Gastroesophageal sphincter (tissue), 3 donors: ENCODE measurements at regions not wholly inside any gene's neighbourhood (a gene's known extent, or its start where the extent isn't known, plus 50 kb on each side); places are given as distances from the start of the nearest gene placed in this dataset.

Source experiments
- EP300 ChIP-seq: sonication (generic); formaldehyde crosslinking; IDR thresholded peaks from one replicate; pipeline ENCODE4 v1.6.1; 2017; ENCODE audit warnings: antibody characterized with exemption, mild to moderate bottlenecking
- POLR2A ChIP-seq, 2 donors: fragments of 450-650 bp; IDR thresholded peaks; one replicate each; pipeline ENCODE4 v1.6.1; 2017; ENCODE audit warnings: antibody characterized with exemption in 2 of 2, mild to moderate bottlenecking in 2 of 2, moderate library complexity in 1 of 2
- TF ChIP-seq, protein P1 (sequence below), 4 experiments: fragments of 200-600 bp in 2 of 4; fragments of 450-650 bp in 2 of 4; sonication (generic) in 1 of 4; IDR thresholded peaks; one replicate each; pipeline ENCODE4 v1.5.1; 2017 to 2019; ENCODE audit warnings: antibody characterized with exemption in 4 of 4, mild to moderate bottlenecking in 2 of 4, moderate library complexity in 2 of 4

DNA sequence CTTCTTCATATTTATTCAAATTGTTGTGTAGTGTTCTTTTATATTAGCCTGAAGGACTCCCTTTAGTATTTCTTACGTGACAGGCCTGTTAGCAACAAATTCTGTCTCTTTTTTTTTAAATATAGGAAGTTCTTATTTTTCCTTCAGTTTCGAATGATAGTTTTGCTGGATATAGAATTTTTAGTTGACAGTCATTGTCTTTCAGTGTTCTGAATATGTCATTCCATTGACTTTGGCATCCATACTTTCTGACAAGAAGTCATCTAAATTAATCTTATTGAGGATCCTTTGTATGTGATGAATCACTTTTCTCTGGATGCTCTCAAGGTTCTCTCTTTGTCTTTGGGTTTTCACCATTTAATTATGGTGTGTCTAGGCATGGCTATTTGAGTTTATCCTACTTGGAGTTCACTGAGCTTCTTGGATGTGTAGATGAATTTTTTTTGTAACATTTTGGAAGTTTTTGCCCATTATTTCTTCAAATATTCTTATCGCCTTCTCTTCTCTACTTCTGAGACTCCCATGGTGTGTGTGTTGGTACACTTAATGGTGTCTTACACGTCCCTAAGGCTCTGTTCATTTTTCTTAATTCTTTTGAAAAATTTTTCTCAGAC is 82.5 kb upstream of the GTSF1L start:
- TF ChIP-seq, protein P1, sequence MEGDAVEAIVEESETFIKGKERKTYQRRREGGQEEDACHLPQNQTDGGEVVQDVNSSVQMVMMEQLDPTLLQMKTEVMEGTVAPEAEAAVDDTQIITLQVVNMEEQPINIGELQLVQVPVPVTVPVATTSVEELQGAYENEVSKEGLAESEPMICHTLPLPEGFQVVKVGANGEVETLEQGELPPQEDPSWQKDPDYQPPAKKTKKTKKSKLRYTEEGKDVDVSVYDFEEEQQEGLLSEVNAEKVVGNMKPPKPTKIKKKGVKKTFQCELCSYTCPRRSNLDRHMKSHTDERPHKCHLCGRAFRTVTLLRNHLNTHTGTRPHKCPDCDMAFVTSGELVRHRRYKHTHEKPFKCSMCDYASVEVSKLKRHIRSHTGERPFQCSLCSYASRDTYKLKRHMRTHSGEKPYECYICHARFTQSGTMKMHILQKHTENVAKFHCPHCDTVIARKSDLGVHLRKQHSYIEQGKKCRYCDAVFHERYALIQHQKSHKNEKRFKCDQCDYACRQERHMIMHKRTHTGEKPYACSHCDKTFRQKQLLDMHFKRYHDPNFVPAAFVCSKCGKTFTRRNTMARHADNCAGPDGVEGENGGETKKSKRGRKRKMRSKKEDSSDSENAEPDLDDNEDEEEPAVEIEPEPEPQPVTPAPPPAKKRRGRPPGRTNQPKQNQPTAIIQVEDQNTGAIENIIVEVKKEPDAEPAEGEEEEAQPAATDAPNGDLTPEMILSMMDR (IDR thresholded peaks at IDR 0.05) = no peak
- TF ChIP-seq EP300 = no peak
- TF ChIP-seq POLR2A (IDR thresholded peaks at IDR 0.05) = no peak
